GM19463 (cell line): ENCODE measurements at regions not wholly inside any gene's neighbourhood (a gene's known extent, or its start where the extent isn't known, plus 50 kb on each side); places are given as distances from the start of the nearest gene placed in this dataset.
"Not testable (repeated sequence)": the region's sequence is repeated elsewhere in the genome, so short reads cannot be mapped to it uniquely, and the experiment has no call there.

ENCODE experiments used
- ATAC-seq: cut with Tn5 transposase; IDR thresholded peaks from one replicate; pipeline ENCODE4 v1.9.1; 2021; ENCODE audit warnings: mild to moderate bottlenecking, moderate library complexity; ENCODE audit not compliant: unreplicated experiment

- ATAC-seq = no peak
Observed at GRCh38 chr2:155913356-155913755, 419.2 kb downstream of the NR4A2 start.

- no peak for ATAC-seq
Observed at GRCh38 chr2:155908567-155908966, 424.0 kb downstream of the NR4A2 start.

GRCh38 chr2:155907211-155907610 is 425.3 kb downstream of the NR4A2 start:
- ATAC-seq = no peak

- ATAC-seq = no peak
Observed at GRCh38 chr2:155905657-155906056, 426.9 kb downstream of the NR4A2 start.

- ATAC-seq = no peak
Observed at GRCh38 chr2:155904720-155905119, 427.8 kb downstream of the NR4A2 start.

GRCh38 chr2:155902635-155903034 is 429.9 kb downstream of the NR4A2 start:
- no peak for ATAC-seq

GRCh38 chr2:155895016-155895415 is 437.5 kb downstream of the NR4A2 start:
- ATAC-seq = no peak

GRCh38 chr2:155880382-155880781 is 452.1 kb downstream of the NR4A2 start:
- ATAC-seq = not testable (repeated sequence)

- not testable (repeated sequence) for ATAC-seq
Observed at GRCh38 chr2:155879900-155880299, 452.6 kb downstream of the NR4A2 start.

- no peak for ATAC-seq
Observed at GRCh38 chr2:155872396-155872795, 460.1 kb downstream of the NR4A2 start.

GRCh38 chr2:155871940-155872339 is 460.6 kb downstream of the NR4A2 start:
- no peak for ATAC-seq

- no peak for ATAC-seq
Observed at GRCh38 chr2:155867564-155867963, 465.0 kb downstream of the NR4A2 start.

- ATAC-seq = no peak
Observed at GRCh38 chr2:155866477-155866876, 466.0 kb downstream of the NR4A2 start.

GRCh38 chr2:155852156-155852555 is 480.4 kb downstream of the NR4A2 start:
- ATAC-seq = no peak

GRCh38 chr2:155846259-155846658 is 486.3 kb downstream of the NR4A2 start:
- ATAC-seq = peak; percentile 75

GRCh38 chr2:155844461-155844860 is 488.1 kb downstream of the NR4A2 start:
- ATAC-seq = no peak

GRCh38 chr2:155842103-155842502 is 490.4 kb downstream of the NR4A2 start:
- no peak for ATAC-seq

GRCh38 chr2:155841442-155841841 is 491.1 kb downstream of the NR4A2 start:
- ATAC-seq = no peak

GRCh38 chr2:155840661-155841060 is 491.9 kb downstream of the NR4A2 start:
- ATAC-seq = no peak

- no peak for ATAC-seq
Observed at GRCh38 chr2:155839991-155840390, 492.5 kb downstream of the NR4A2 start.

- no peak for ATAC-seq
Observed at GRCh38 chr2:155839436-155839835, 493.1 kb downstream of the NR4A2 start.

GRCh38 chr2:155836439-155836838 is 496.1 kb downstream of the NR4A2 start:
- no peak for ATAC-seq

- ATAC-seq = no peak
Observed at GRCh38 chr2:155830817-155831579, 501.5 kb downstream of the NR4A2 start.
